ENCODE measurements at regions not wholly inside any gene's neighbourhood (a gene's known extent, or its start where the extent isn't known, plus 50 kb on each side); places are given as distances from the start of the nearest gene placed in this dataset.

GRCh38 chr14:39781466-39781865 is 349.2 kb upstream of the FBXO33 start:
- H3K4me2 ChIP-seq (ENCODE audit: low read length): no peak overlapping the region
- H3K4me3 ChIP-seq (replicated peaks in 1 of 2; ENCODE audit: low read depth in 1 of 2, low read length in 2 of 2): no peak overlapping the region
- no peak for TF ChIP-seq YY1 (IDR thresholded peaks at IDR 0.05; ENCODE audit: extremely low read depth, insufficient replicate concordance, low read depth, low read length)
- TF ChIP-seq ATF3 (IDR thresholded peaks at IDR 0.05): no peak
- no peak overlapping the region for H3K27ac ChIP-seq (ENCODE audit: low read depth, low read length)
- DNase-seq (ENCODE audit: low read depth, low spot score): no peak
- H4K20me1 ChIP-seq (ENCODE audit: insufficient read depth): no peaks in the 10 kb centered on the region
- no peaks in the 10 kb centered on the region for H3K79me2 ChIP-seq (ENCODE audit: insufficient read depth, low read length)
- no peak for ATAC-seq
- intact Hi-C loops (cut with micrococcal nuclease): no loop called here
- ChIA-PET RAD21 (ENCODE audit: low non-redundant PET in 1 of 2, low total read pairs in 2 of 2, uncharacterized antibody in 2 of 2, unreplicated experiment in 2 of 2) (no interaction called here), CTCF (no interaction called here), POLR2A (no interaction called here)
- H3K9me2 ChIP-seq (ENCODE audit: insufficient read depth): no peaks in the 10 kb centered on the region
- no peak overlapping the region for H3K9ac ChIP-seq (ENCODE audit: low read length)
- no TSS peak for BruUV-seq (replicated peaks)
- no peak overlapping the region for H2AFZ ChIP-seq (ENCODE audit: low read depth, low read length, poor library complexity, severe bottlenecking)
- no peaks in the 10 kb centered on the region for H3K27me3 ChIP-seq (ENCODE audit: insufficient read depth, low read length)
- H3K36me3 ChIP-seq (ENCODE audit: control insufficient read depth in 1 of 2, insufficient read depth in 2 of 2, low read length in 2 of 2): no peaks in the 10 kb centered on the region
- H3K9me3 ChIP-seq (ENCODE audit: control insufficient read depth in 1 of 2, insufficient read depth in 1 of 2, low read depth in 1 of 2, low read length in 2 of 2): no peaks in the 10 kb centered on the region
- no peaks in the 10 kb centered on the region for H3K4me1 ChIP-seq (ENCODE audit: control insufficient read depth in 1 of 2, insufficient read depth in 2 of 2, low read length in 2 of 2)

GRCh38 chr14:39773387-39774126 is 341.3 kb upstream of the FBXO33 start:
- no peaks in the 10 kb centered on the region for H3K4me1 ChIP-seq (ENCODE audit: control insufficient read depth in 1 of 2, insufficient read depth in 2 of 2, low read length in 2 of 2)
- TF ChIP-seq POLR2A (IDR thresholded peaks at IDR 0.05; ENCODE audit: borderline replicate concordance, extremely low read depth, insufficient read depth, insufficient read length) (no peak), TCF7L2 (IDR thresholded peaks at IDR 0.05; ENCODE audit: borderline replicate concordance, extremely low read depth, insufficient read depth, insufficient read length) (no peak), YY1 (IDR thresholded peaks at IDR 0.05; ENCODE audit: extremely low read depth, insufficient replicate concordance, low read depth, low read length) (no peak), CBX3 (IDR thresholded peaks at IDR 0.05; ENCODE audit: low read depth) (no peak), ELF1 (IDR thresholded peaks at IDR 0.05; ENCODE audit: borderline replicate concordance, low read depth) (no peak), ZNF274 (IDR thresholded peaks at IDR 0.05; ENCODE audit: low read depth, low read length) (no peak), CEBPB (IDR thresholded peaks at IDR 0.05; ENCODE audit: low read depth) (no peak), REST (IDR thresholded peaks at IDR 0.05; ENCODE audit: low read depth) (no peak), ZFX (IDR thresholded peaks at IDR 0.05) (no peak), CTCF (IDR thresholded peaks at IDR 0.05 in 2 of 3, conservative IDR thresholded peaks at IDR 0.05 in 1 of 3; ENCODE audit: borderline replicate concordance in 1 of 3, insufficient read depth in 1 of 3, low read depth in 2 of 3, low read length in 2 of 3) (no peak), EZH2 (IDR thresholded peaks at IDR 0.05) (no peak), MAX (IDR thresholded peaks at IDR 0.05) (no peak)
- H3K9me2 ChIP-seq (ENCODE audit: insufficient read depth): no peaks in the 10 kb centered on the region
- H3K9ac ChIP-seq (ENCODE audit: low read length): no peak overlapping the region
- H3K27me3 ChIP-seq (ENCODE audit: insufficient read depth, low read length): no peaks in the 10 kb centered on the region
- ChIA-PET CTCF (no interaction called here), RAD21 (ENCODE audit: low non-redundant PET in 1 of 2, low total read pairs in 2 of 2, uncharacterized antibody in 2 of 2, unreplicated experiment in 2 of 2) (no interaction called here), POLR2A (no interaction called here)
- DNase-seq (ENCODE audit: low read depth, low spot score) (no peak), ATAC-seq (no peak)
- H2AFZ ChIP-seq (ENCODE audit: low read depth, low read length, poor library complexity, severe bottlenecking): no peak overlapping the region
- no peak overlapping the region for H3K4me2 ChIP-seq (ENCODE audit: low read length)
- no peaks in the 10 kb centered on the region for H3K36me3 ChIP-seq (ENCODE audit: control insufficient read depth in 1 of 2, insufficient read depth in 2 of 2, low read length in 2 of 2)
- H3K4me3 ChIP-seq (replicated peaks in 1 of 2; ENCODE audit: low read depth in 1 of 2, low read length in 2 of 2): no peak overlapping the region
- no peaks in the 10 kb centered on the region for H4K20me1 ChIP-seq (ENCODE audit: insufficient read depth)
- intact Hi-C loops (cut with micrococcal nuclease): no loop called here
- no peaks in the 10 kb centered on the region for H3K9me3 ChIP-seq (ENCODE audit: control insufficient read depth in 1 of 2, insufficient read depth in 1 of 2, low read depth in 1 of 2, low read length in 2 of 2)
- H3K27ac ChIP-seq (ENCODE audit: low read depth, low read length): no peak overlapping the region
- no peaks in the 10 kb centered on the region for H3K79me2 ChIP-seq (ENCODE audit: insufficient read depth, low read length)
- BruUV-seq (replicated peaks): no TSS peak
